ENCODE measurements at regions not wholly inside any gene's neighbourhood (a gene's known extent, or its start where the extent isn't known, plus 50 kb on each side); places are given as distances from the start of the nearest gene placed in this dataset.
A peak's percentile ranks its signal among the peaks of the same experiment; 100 is the strongest.

DNA sequence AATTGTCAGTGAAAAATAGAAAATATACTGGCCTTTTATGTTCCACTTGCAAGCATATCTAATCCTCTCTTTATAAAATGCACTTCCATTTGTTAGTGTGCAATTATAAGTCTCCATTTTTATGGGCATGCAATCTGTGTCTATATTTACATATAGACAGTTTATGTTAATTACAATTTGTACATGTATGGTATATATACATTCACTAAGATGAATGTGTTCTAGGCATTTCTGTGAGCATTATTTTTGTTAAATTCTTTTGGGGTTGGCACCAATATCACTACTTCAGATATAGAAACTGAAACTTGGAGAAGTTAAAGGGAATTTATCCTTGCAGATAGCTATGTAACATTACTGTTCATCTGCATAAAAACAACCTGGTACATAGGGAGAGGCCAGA is 470.8 kb upstream of the LMO3 start:
- DNase-seq (ENCODE audit: low read depth in 1 of 2, low spot score in 1 of 2) (no peak), ATAC-seq (peak; percentile 26 to 42; a peak in 3 of 6 replicates), FAIRE-seq (peak; percentile 56)
- H3K4me1 ChIP-seq, result peaks cover 36% of the 10 kb centered on the region
- CTCF ChIA-PET, result no interaction called here
- TF ChIP-seq EHF (CRISPR knock-in tag; IDR thresholded peaks at IDR 0.05) (no peak), ZC3H11A (IDR thresholded peaks at IDR 0.05) (no peak), PHF8 (IDR thresholded peaks at IDR 0.05; ENCODE audit: borderline replicate concordance, low read depth) (no peak), CHD4 (IDR thresholded peaks at IDR 0.05; ENCODE audit: borderline replicate concordance) (no peak), EP300 (IDR thresholded peaks at IDR 0.05) (no peak), MAZ (IDR thresholded peaks at IDR 0.05; ENCODE audit: borderline replicate concordance, low read depth, low read length) (no peak), NPAS2 (CRISPR knock-in tag; IDR thresholded peaks at IDR 0.05; ENCODE audit: borderline replicate concordance) (no peak), CEBPB (IDR thresholded peaks at IDR 0.05) (no peak)
- TF ChIP-seq, protein P1, sequence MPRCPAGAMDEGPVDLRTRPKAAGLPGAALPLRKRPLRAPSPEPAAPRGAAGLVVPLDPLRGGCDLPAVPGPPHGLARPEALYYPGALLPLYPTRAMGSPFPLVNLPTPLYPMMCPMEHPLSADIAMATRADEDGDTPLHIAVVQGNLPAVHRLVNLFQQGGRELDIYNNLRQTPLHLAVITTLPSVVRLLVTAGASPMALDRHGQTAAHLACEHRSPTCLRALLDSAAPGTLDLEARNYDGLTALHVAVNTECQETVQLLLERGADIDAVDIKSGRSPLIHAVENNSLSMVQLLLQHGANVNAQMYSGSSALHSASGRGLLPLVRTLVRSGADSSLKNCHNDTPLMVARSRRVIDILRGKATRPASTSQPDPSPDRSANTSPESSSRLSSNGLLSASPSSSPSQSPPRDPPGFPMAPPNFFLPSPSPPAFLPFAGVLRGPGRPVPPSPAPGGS (IDR thresholded peaks at IDR 0.05), result no peak
- TF ChIP-seq, protein P2, sequence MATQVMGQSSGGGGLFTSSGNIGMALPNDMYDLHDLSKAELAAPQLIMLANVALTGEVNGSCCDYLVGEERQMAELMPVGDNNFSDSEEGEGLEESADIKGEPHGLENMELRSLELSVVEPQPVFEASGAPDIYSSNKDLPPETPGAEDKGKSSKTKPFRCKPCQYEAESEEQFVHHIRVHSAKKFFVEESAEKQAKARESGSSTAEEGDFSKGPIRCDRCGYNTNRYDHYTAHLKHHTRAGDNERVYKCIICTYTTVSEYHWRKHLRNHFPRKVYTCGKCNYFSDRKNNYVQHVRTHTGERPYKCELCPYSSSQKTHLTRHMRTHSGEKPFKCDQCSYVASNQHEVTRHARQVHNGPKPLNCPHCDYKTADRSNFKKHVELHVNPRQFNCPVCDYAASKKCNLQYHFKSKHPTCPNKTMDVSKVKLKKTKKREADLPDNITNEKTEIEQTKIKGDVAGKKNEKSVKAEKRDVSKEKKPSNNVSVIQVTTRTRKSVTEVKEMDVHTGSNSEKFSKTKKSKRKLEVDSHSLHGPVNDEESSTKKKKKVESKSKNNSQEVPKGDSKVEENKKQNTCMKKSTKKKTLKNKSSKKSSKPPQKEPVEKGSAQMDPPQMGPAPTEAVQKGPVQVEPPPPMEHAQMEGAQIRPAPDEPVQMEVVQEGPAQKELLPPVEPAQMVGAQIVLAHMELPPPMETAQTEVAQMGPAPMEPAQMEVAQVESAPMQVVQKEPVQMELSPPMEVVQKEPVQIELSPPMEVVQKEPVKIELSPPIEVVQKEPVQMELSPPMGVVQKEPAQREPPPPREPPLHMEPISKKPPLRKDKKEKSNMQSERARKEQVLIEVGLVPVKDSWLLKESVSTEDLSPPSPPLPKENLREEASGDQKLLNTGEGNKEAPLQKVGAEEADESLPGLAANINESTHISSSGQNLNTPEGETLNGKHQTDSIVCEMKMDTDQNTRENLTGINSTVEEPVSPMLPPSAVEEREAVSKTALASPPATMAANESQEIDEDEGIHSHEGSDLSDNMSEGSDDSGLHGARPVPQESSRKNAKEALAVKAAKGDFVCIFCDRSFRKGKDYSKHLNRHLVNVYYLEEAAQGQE (IDR thresholded peaks at IDR 0.05), result no peak
- TF ChIP-seq, protein P3, sequence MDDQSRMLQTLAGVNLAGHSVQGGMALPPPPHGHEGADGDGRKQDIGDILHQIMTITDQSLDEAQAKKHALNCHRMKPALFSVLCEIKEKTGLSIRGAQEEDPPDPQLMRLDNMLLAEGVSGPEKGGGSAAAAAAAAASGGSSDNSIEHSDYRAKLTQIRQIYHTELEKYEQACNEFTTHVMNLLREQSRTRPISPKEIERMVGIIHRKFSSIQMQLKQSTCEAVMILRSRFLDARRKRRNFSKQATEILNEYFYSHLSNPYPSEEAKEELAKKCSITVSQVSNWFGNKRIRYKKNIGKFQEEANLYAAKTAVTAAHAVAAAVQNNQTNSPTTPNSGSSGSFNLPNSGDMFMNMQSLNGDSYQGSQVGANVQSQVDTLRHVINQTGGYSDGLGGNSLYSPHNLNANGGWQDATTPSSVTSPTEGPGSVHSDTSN (IDR thresholded peaks at IDR 0.05), result no peak
- TF ChIP-seq, protein P4, sequence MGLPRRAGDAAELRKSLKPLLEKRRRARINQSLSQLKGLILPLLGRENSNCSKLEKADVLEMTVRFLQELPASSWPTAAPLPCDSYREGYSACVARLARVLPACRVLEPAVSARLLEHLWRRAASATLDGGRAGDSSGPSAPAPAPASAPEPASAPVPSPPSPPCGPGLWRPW (IDR thresholded peaks at IDR 0.05), result no peak
- TF ChIP-seq, protein P5, sequence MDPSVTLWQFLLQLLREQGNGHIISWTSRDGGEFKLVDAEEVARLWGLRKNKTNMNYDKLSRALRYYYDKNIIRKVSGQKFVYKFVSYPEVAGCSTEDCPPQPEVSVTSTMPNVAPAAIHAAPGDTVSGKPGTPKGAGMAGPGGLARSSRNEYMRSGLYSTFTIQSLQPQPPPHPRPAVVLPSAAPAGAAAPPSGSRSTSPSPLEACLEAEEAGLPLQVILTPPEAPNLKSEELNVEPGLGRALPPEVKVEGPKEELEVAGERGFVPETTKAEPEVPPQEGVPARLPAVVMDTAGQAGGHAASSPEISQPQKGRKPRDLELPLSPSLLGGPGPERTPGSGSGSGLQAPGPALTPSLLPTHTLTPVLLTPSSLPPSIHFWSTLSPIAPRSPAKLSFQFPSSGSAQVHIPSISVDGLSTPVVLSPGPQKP (IDR thresholded peaks at IDR 0.05; ENCODE audit: low read depth, low read length), result no peak
- peak overlapping the region; percentile 76 to 82 for H3K27ac ChIP-seq
- H3K4me3 ChIP-seq, result no peak overlapping the region
- POLR2A ChIA-PET, result no interaction called here
- no peaks in the 10 kb centered on the region for H3K9me3 ChIP-seq
- peak overlapping the region; percentile 73 for H3K4me2 ChIP-seq

DNA sequence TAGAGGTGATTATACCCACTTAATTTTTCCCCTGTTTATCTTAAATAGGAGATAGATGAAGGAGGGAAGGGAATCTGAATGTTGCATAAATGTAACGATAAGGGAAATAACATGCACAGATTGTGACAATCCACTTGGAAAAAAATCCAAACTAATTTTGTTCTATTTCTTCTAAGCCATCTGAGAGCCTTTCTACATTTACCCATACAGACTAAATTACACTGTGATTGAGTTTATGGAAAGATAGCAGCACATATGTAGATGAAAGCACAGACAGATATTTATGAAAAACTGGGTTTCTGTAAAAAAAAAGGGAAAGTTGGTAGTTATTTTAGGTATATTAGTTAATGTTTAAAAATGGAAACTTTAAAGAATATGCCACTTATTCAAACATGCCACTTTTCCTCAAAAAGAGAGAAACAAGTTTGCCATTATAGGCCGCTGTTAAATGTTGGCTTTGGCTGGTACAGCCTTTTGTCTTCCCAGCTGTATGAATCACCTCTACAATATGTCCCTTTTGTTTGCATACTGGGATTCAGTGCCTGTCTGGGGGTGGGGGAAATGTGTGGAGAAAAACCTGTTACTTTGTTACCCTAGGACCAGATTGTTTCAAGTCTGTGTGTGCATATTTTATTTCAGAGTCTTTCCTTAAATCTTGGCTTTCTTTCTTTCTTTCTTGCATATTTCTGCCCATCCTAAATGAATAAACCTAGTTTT is 470.2 kb upstream of the LMO3 start:
- Histone ChIP-seq H3K4me1 (peaks cover 36% of the 10 kb centered on the region), H3K27ac (peak overlapping the region; percentile 52 to 76), H3K9me3 (no peaks in the 10 kb centered on the region), H3K4me3 (no peak overlapping the region), H3K4me2 (peak overlapping the region; percentile 73)
- ChIA-PET CTCF (no interaction called here), POLR2A (no interaction called here)
- 45% methylated on average over 2 of the region's 2 CpGs for WGBS (ENCODE audit: missing lambda C conversion rate)
- FAIRE-seq, result no peak
- peak; percentile 56 to 68 for DNase-seq (ENCODE audit: low read depth in 1 of 2, low spot score in 1 of 2)
- peak; percentile 98 to 99 for ATAC-seq
- TF ChIP-seq CBX8 (IDR thresholded peaks at IDR 0.05) (no peak), KDM1A (IDR thresholded peaks at IDR 0.05; ENCODE audit: low read depth) (no peak), BHLHE40 (IDR thresholded peaks at IDR 0.05; ENCODE audit: low read depth, low read length) (no peak), TP53 (CRISPR knock-in tag; IDR thresholded peaks at IDR 0.05) (no peak), GATA3 (IDR thresholded peaks at IDR 0.05; ENCODE audit: borderline replicate concordance) (peak; percentile 58; the same call in 1 of the 2 replicates), SREBF2 (IDR thresholded peaks at IDR 0.05) (no peak), JUN (IDR thresholded peaks at IDR 0.05) (0 out of 5 replicates have a peak, but pooled peaks of 1 of the 2 experiments have one; percentile 38), HOXB5 (CRISPR knock-in tag; IDR thresholded peaks at IDR 0.05) (no peak), HOXB13 (CRISPR knock-in tag; IDR thresholded peaks at IDR 0.05; ENCODE audit: low read depth) (no peak), POLR2A (IDR thresholded peaks at IDR 0.05; ENCODE audit: low read length) (no peak), CHD2 (IDR thresholded peaks at IDR 0.05; ENCODE audit: low read length, partially characterized antibody) (no peak), FOSL2 (IDR thresholded peaks at IDR 0.05) (peak; percentile 53; the same call in 1 of the 2 replicates), FOSL2 (CRISPR knock-in tag; IDR thresholded peaks at IDR 0.05) (peak; percentile 85), JUNB (IDR thresholded peaks at IDR 0.05) (peak; percentile 75)
- TF ChIP-seq, protein P6, sequence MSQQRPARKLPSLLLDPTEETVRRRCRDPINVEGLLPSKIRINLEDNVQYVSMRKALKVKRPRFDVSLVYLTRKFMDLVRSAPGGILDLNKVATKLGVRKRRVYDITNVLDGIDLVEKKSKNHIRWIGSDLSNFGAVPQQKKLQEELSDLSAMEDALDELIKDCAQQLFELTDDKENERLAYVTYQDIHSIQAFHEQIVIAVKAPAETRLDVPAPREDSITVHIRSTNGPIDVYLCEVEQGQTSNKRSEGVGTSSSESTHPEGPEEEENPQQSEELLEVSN (IDR thresholded peaks at IDR 0.05; ENCODE audit: borderline replicate concordance, low read depth), result no peak
- TF ChIP-seq, protein P1 (IDR thresholded peaks at IDR 0.05), result no peak
